IMR-90 (cell line): ENCODE measurements at regions not wholly inside any gene's neighbourhood (a gene's known extent, or its start where the extent isn't known, plus 50 kb on each side); places are given as distances from the start of the nearest gene placed in this dataset.

ENCODE experiments used
- ATAC-seq: fragments of 200-7000 bp; cut with Tn5 transposase; 2 replicates; pipeline ENCODE4 v1.9.1; 2020; ENCODE audit warnings: low read depth, mild to moderate bottlenecking, moderate library complexity
- BruUV-seq: library from RNA; stranded (reverse); fragments of 400-500 nt; replicated peaks from 2 replicates; lab custom pipeline; 2021; lab: Mats Ljungman, UMichigan
- CTCF ChIA-PET: fragments of 300-600 bp; formaldehyde crosslinking; extraction: SDS; loops from one replicate; lab custom pipeline; 2021; ENCODE audit warnings: antibody characterized with exemption; lab: Yijun Ruan, JAX
- POLR2A ChIA-PET: fragments of 300-600 bp; sonication (Branson Sonifier 250); formaldehyde crosslinking; loops from one replicate; lab custom pipeline; 2022; ENCODE audit warnings: antibody characterized with exemption; ENCODE audit not compliant: unreplicated experiment; lab: Charles Lee
- DNase-seq: peaks from one replicate; pipeline ENCODE4 v3.0.0; 2013
- H2AFZ ChIP-seq: replicated peaks from 2 replicates; pipeline ENCODE3; 2013; ENCODE audit warnings: low read length, mild to moderate bottlenecking; ENCODE audit not compliant: poor library complexity
- H2AK5ac ChIP-seq: 2 replicates; pipeline ENCODE4 v1.6.1; 2013; ENCODE audit warnings: low read depth, low read length, inconsistent platforms
- H2AK9ac ChIP-seq: replicated peaks from 2 replicates; pipeline ENCODE3; 2013; ENCODE audit warnings: mild to moderate bottlenecking, low read depth, low read length, moderate library complexity; ENCODE audit not compliant: poor library complexity
- H2BK120ac ChIP-seq: 2 replicates; pipeline ENCODE4 v1.6.1; 2013; ENCODE audit warnings: low read depth, low read length, inconsistent platforms
- H2BK15ac ChIP-seq: 3 replicates; pipeline ENCODE4 v1.6.1; 2013; ENCODE audit warnings: low read depth, low read length, inconsistent platforms
- H2BK20ac ChIP-seq: 2 replicates; pipeline ENCODE4 v1.6.1; 2013; ENCODE audit warnings: low read depth, mild to moderate bottlenecking, inconsistent platforms, low read length, moderate library complexity
- H2BK5ac ChIP-seq: 2 replicates; pipeline ENCODE4 v1.6.1; 2013; ENCODE audit warnings: mild to moderate bottlenecking, low read depth, low read length, inconsistent platforms; ENCODE audit not compliant: poor library complexity, severe bottlenecking
- H3K14ac ChIP-seq: replicated peaks from 2 replicates; pipeline ENCODE4 v1.6.1; 2013; ENCODE audit warnings: low read depth, low read length, inconsistent platforms
- H3K18ac ChIP-seq: 2 replicates; pipeline ENCODE4 v1.6.1; 2013; ENCODE audit warnings: low read depth, low read length, control low read depth
- H3K23ac ChIP-seq: 2 replicates; pipeline ENCODE4 v1.6.1; 2013; ENCODE audit warnings: low read depth, low read length, inconsistent platforms
- H3K27ac ChIP-seq: 2 replicates; pipeline ENCODE4 v1.5.1; 2013; ENCODE audit warnings: mild to moderate bottlenecking, control low read depth, low read length; ENCODE audit not compliant: insufficient read depth
- H3K27me3 ChIP-seq: 2 replicates; pipeline ENCODE4 v1.6.1; 2013; ENCODE audit warnings: low read length; ENCODE audit not compliant: control insufficient read depth, insufficient read depth
- H3K36me3 ChIP-seq: 2 replicates; pipeline ENCODE4 v1.6.1; 2013; ENCODE audit warnings: low read length, mixed read lengths; ENCODE audit not compliant: control insufficient read depth, insufficient read depth
- H3K4ac ChIP-seq: 2 replicates; pipeline ENCODE4 v1.6.1; 2013; ENCODE audit warnings: low read depth, low read length, inconsistent platforms
- H3K4me1 ChIP-seq: 2 replicates; pipeline ENCODE4 v1.6.1; 2013; ENCODE audit warnings: low read length, mixed read lengths; ENCODE audit not compliant: control insufficient read depth, insufficient read depth
- H3K4me2 ChIP-seq: 2 replicates; pipeline ENCODE4 v1.6.1; 2013; ENCODE audit warnings: low read depth, mild to moderate bottlenecking, control low read depth, low read length, moderate library complexity
- H3K4me3 ChIP-seq: 2 replicates; pipeline ENCODE4 v1.5.1; 2013; ENCODE audit warnings: low read depth, mild to moderate bottlenecking, control low read depth, low read length, moderate library complexity; ENCODE audit not compliant: insufficient read depth
- H3K56ac ChIP-seq: 2 replicates; pipeline ENCODE4 v1.6.1; 2013; ENCODE audit warnings: low read length, inconsistent platforms; ENCODE audit not compliant: insufficient read depth; ENCODE audit errors: extremely low read depth
- H3K79me1 ChIP-seq, 2 experiments: 2 replicates each; pipeline ENCODE4 v1.6.1; 2013; ENCODE audit warnings: low read length in 2 of 2, inconsistent platforms in 1 of 2, low read depth in 1 of 2
- H3K9ac ChIP-seq: 2 replicates; pipeline ENCODE4 v1.6.1; 2013; ENCODE audit warnings: low read depth, low read length, control low read depth
- H3K9me1 ChIP-seq: 2 replicates; pipeline ENCODE4 v1.6.1; 2013; ENCODE audit warnings: low read length, inconsistent platforms; ENCODE audit not compliant: insufficient read depth
- H3K9me3 ChIP-seq: 2 replicates; pipeline ENCODE4 v1.6.1; 2013; ENCODE audit warnings: low read length; ENCODE audit not compliant: control insufficient read depth, insufficient read depth
- H4K20me1 ChIP-seq: 2 replicates; pipeline ENCODE4 v1.6.1; 2013; ENCODE audit warnings: low read length, inconsistent platforms; ENCODE audit not compliant: insufficient read depth
- H4K5ac ChIP-seq: 2 replicates; pipeline ENCODE4 v1.6.1; 2013; ENCODE audit warnings: mild to moderate bottlenecking, low read depth, low read length, control low read depth
- H4K8ac ChIP-seq, 2 experiments: 2 replicates each; pipeline ENCODE4 v1.6.1; 2013; ENCODE audit warnings: low read depth in 2 of 2, low read length in 2 of 2, control low read depth in 1 of 2, inconsistent platforms in 1 of 2
- H4K91ac ChIP-seq: 2 replicates; pipeline ENCODE4 v1.6.1; 2013; ENCODE audit warnings: low read depth, low read length, inconsistent platforms; ENCODE audit not compliant: insufficient read depth
- MAZ ChIP-seq: IDR thresholded peaks from 2 replicates; pipeline ENCODE4 v1.6.1; 2012; ENCODE audit warnings: low read depth, mild to moderate bottlenecking, low read length, improper control_type of control experiment, moderate library complexity, borderline replicate concordance
- MXI1 ChIP-seq: IDR thresholded peaks from 2 replicates; pipeline ENCODE4 v1.6.1; 2012; ENCODE audit warnings: low read depth, mild to moderate bottlenecking, low read length, moderate library complexity, borderline replicate concordance
- NFE2L2 ChIP-seq: fragments of 150-350 bp; IDR thresholded peaks from 2 replicates; pipeline ENCODE4 v1.6.1; 2016; ENCODE audit warnings: low read depth, mild to moderate bottlenecking, low read length
- RCOR1 ChIP-seq: IDR thresholded peaks from 2 replicates; pipeline ENCODE4 v1.6.1; 2012; ENCODE audit warnings: mild to moderate bottlenecking, low read length, improper control_type of control experiment; ENCODE audit not compliant: insufficient replicate concordance
- RFX5 ChIP-seq: IDR thresholded peaks from 2 replicates; pipeline ENCODE4 v1.8.0; 2012; ENCODE audit warnings: low read depth, mild to moderate bottlenecking, low read length, moderate library complexity
- WGBS, 2 experiments: methylation state at CpG; one replicate each; pipeline versions ENCODE4 v1.1.5 to v1.1.7; 2013; ENCODE audit warnings: missing lambda C conversion rate in 2 of 2; ENCODE audit not compliant: insufficient read length in 1 of 2; ENCODE audit errors: extremely low coverage in 2 of 2; 5-methylcytosine and 5-hydroxymethylcytosine counted together
- dilution Hi-C: fragments of 300-500 bp; cut with HindIII; formaldehyde crosslinking; loops from one replicate; pipeline ENCODE4 v1.14.3; 2018; ENCODE audit warnings: low sequenced_read_pairs; ENCODE audit not compliant: unreplicated experiment
- in situ Hi-C: fragments of 300-500 bp; cut with MboI; formaldehyde crosslinking; loops from 3 replicates; pipeline ENCODE4 v1.14.3; 2019; ENCODE audit warnings: low sequenced_read_pairs, inconsistent platforms, mixed read lengths
- intact Hi-C: fragments of 100-400 bp; cut with micrococcal nuclease; formaldehyde crosslinking; loops from 2 replicates; pipeline ENCODE4 v1.10.0; 2022

- Histone ChIP-seq H3K4me3 (no peak overlapping the region), H3K27ac (no peak overlapping the region), H3K9me3 (no peaks in the 10 kb centered on the region), H3K4me1 (no peaks in the 10 kb centered on the region), H3K36me3 (no peaks in the 10 kb centered on the region), H2BK5ac (no peak overlapping the region), H3K18ac (no peak overlapping the region), H2BK120ac (no peak overlapping the region), H3K23ac (no peak overlapping the region), H3K79me1 (no peaks in the 10 kb centered on the region), H3K4ac (no peak overlapping the region), H2AK5ac (no peak overlapping the region), H3K56ac (no peak overlapping the region), H2BK15ac (no peak overlapping the region), H4K20me1 (no peaks in the 10 kb centered on the region), H4K8ac (no peak overlapping the region), H2AK9ac (no peak overlapping the region), H4K5ac (no peak overlapping the region), H3K9ac (no peak overlapping the region), H3K27me3 (peaks cover 4% of the 10 kb centered on the region), H3K9me1 (no peaks in the 10 kb centered on the region), H2BK20ac (no peak overlapping the region), H3K14ac (no peak overlapping the region), H2AFZ (no peak overlapping the region), H4K91ac (no peak overlapping the region), H3K4me2 (no peak overlapping the region)
- DNase-seq (no peak), ATAC-seq (no peak)
- POLR2A ChIA-PET = no interaction called here
- CTCF ChIA-PET = interaction anchor here (1.0 kb wide), 1 partner anchor 32 kb away, joined by 3 read pairs; no protein-coding TSS in a partner anchor
- BruUV-seq = no TSS peak
- TF ChIP-seq MXI1 = no peak
- no peak for TF ChIP-seq RFX5
- TF ChIP-seq NFE2L2 = no peak
- no peak for TF ChIP-seq RCOR1
- no peak for TF ChIP-seq MAZ
- in situ Hi-C loops = no loop called here
- intact Hi-C loops = no loop called here
- no CpG with 5 or more reads among the region's 5 CpGs for WGBS, 2 experiments
- dilution Hi-C loops = no loop called here
Measured at GRCh38 chr5:61683148-61683547, 351.1 kb downstream of the ZSWIM6 start.
